ENCODE measurements at regions not wholly inside any gene's neighbourhood (a gene's known extent, or its start where the extent isn't known, plus 50 kb on each side); places are given as distances from the start of the nearest gene placed in this dataset.

GRCh38 chr2:185245806-185246205 is 492.8 kb upstream of the FSIP2 start:
- TF ChIP-seq, protein P1, sequence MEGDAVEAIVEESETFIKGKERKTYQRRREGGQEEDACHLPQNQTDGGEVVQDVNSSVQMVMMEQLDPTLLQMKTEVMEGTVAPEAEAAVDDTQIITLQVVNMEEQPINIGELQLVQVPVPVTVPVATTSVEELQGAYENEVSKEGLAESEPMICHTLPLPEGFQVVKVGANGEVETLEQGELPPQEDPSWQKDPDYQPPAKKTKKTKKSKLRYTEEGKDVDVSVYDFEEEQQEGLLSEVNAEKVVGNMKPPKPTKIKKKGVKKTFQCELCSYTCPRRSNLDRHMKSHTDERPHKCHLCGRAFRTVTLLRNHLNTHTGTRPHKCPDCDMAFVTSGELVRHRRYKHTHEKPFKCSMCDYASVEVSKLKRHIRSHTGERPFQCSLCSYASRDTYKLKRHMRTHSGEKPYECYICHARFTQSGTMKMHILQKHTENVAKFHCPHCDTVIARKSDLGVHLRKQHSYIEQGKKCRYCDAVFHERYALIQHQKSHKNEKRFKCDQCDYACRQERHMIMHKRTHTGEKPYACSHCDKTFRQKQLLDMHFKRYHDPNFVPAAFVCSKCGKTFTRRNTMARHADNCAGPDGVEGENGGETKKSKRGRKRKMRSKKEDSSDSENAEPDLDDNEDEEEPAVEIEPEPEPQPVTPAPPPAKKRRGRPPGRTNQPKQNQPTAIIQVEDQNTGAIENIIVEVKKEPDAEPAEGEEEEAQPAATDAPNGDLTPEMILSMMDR (IDR thresholded peaks at IDR 0.05): no peak
- no peak for TF ChIP-seq ZFX (IDR thresholded peaks at IDR 0.05; ENCODE audit: borderline replicate concordance)

Data from 22Rv1 (cell line).